Activated CD4-positive, alpha-beta T cell treated with anti-CD3 and anti-CD28 coated beads, Interleukin-2, Interleukin-4, amounts not matched to agents 100 ng/mL and 50 ng/mL, durations not matched to agents 16 hours and 8 hours (primary cell): ENCODE measurements at regions not wholly inside any gene's neighbourhood (a gene's known extent, or its start where the extent isn't known, plus 50 kb on each side); places are given as distances from the start of the nearest gene placed in this dataset.

Source experiments
- DNase-seq: peaks from one replicate; pipeline ENCODE4 v3.0.0-alpha.2; 2020; ENCODE audit warnings: low spot score

GRCh38 chr5:174336479-174336878, 291.0 kb downstream of the NSG2 start:
- no peak for DNase-seq

GRCh38 chr5:174337276-174338184, 292.0 kb downstream of the NSG2 start:
- no peak for DNase-seq

- DNase-seq: no peak
Observed at GRCh38 chr5:174338185-174339010, 292.9 kb downstream of the NSG2 start.

- no peak for DNase-seq
Observed at GRCh38 chr5:174339130-174339529, 293.6 kb downstream of the NSG2 start.

- DNase-seq: no peak
Observed at GRCh38 chr5:174340226-174340625, 294.7 kb downstream of the NSG2 start.

- no peak for DNase-seq
Observed at GRCh38 chr5:174342696-174343095, 297.2 kb downstream of the NSG2 start.

- no peak for DNase-seq
Observed at GRCh38 chr5:174343826-174344225, 298.3 kb downstream of the NSG2 start.

- no peak for DNase-seq
Observed at GRCh38 chr5:174344335-174344734, 298.8 kb downstream of the NSG2 start.

- DNase-seq: no peak
Observed at GRCh38 chr5:174347183-174347582, 301.7 kb downstream of the NSG2 start.

GRCh38 chr5:174348311-174348981, 302.9 kb downstream of the NSG2 start:
- no peak for DNase-seq

- DNase-seq: no peak
Observed at GRCh38 chr5:174352681-174353080, 307.2 kb downstream of the NSG2 start.

- DNase-seq: no peak
Observed at GRCh38 chr5:174354571-174354970, 309.1 kb downstream of the NSG2 start.

- no peak for DNase-seq
Observed at GRCh38 chr5:174355208-174355612, 309.7 kb downstream of the NSG2 start.

GRCh38 chr5:174355995-174356394, 310.5 kb downstream of the NSG2 start:
- no peak for DNase-seq

GRCh38 chr5:174356536-174356935, 311.0 kb downstream of the NSG2 start:
- no peak for DNase-seq

GRCh38 chr5:174358276-174358675, 312.8 kb downstream of the NSG2 start:
- DNase-seq: no peak

- no peak for DNase-seq
Observed at GRCh38 chr5:174359071-174359470, 313.6 kb downstream of the NSG2 start.

- no peak for DNase-seq
Observed at GRCh38 chr5:174362514-174362913, 317.0 kb downstream of the NSG2 start.

- DNase-seq: no peak
Observed at GRCh38 chr5:174363934-174364333, 318.4 kb downstream of the NSG2 start.

- no peak for DNase-seq
Observed at GRCh38 chr5:174364676-174365075, 319.2 kb downstream of the NSG2 start.

GRCh38 chr5:174371600-174372094, 326.1 kb downstream of the NSG2 start:
- DNase-seq: no peak

- no peak for DNase-seq
Observed at GRCh38 chr5:174374206-174374605, 328.7 kb downstream of the NSG2 start.
